MM.1S (cell line): ENCODE measurements at regions not wholly inside any gene's neighbourhood (a gene's known extent, or its start where the extent isn't known, plus 50 kb on each side); places are given as distances from the start of the nearest gene placed in this dataset.
A peak's percentile ranks its signal among the peaks of the same experiment; 100 is the strongest.

Experiments
- DNase-seq: peaks from one replicate; pipeline ENCODE4 v3.0.0-alpha.2; 2015
- H2AFZ ChIP-seq: fragments of 300-600 bp; sonication (generic); 2 replicates; pipeline ENCODE4 v1.6.0; 2016; ENCODE audit warnings: antibody characterized with exemption, low read length
- H3F3A ChIP-seq: fragments of 300-600 bp; sonication (generic); 2 replicates; pipeline ENCODE4 v1.6.1; 2016; ENCODE audit warnings: mild to moderate bottlenecking, antibody characterized with exemption, low read length, moderate library complexity, mixed read lengths; ENCODE audit not compliant: insufficient read depth
- H3K27ac ChIP-seq: fragments of 300-600 bp; sonication (generic); 2 replicates; pipeline ENCODE4 v1.5.1; 2016; ENCODE audit warnings: mild to moderate bottlenecking, low read length
- H3K27me3 ChIP-seq: fragments of 300-600 bp; sonication (generic); replicated peaks from 2 replicates; pipeline ENCODE4 v1.6.0; 2016; ENCODE audit warnings: low read length; ENCODE audit not compliant: insufficient read depth
- H3K36me3 ChIP-seq: fragments of 300-600 bp; sonication (generic); replicated peaks from 2 replicates; pipeline ENCODE4 v1.6.1; 2016; ENCODE audit warnings: mild to moderate bottlenecking, low read length, mixed read lengths; ENCODE audit not compliant: insufficient read depth
- H3K4me1 ChIP-seq: fragments of 300-600 bp; sonication (generic); 2 replicates; pipeline ENCODE4 v1.6.1; 2016; ENCODE audit warnings: low read length, mixed read lengths
- H3K4me2 ChIP-seq: fragments of 300-600 bp; sonication (generic); 2 replicates; pipeline ENCODE4 v1.6.0; 2016; ENCODE audit warnings: low read depth, low read length
- H3K4me3 ChIP-seq: fragments of 300-600 bp; sonication (generic); 2 replicates; pipeline ENCODE4 v1.5.1; 2016; ENCODE audit warnings: low read length, mixed read lengths
- H3K79me2 ChIP-seq: fragments of 300-600 bp; sonication (generic); 2 replicates; pipeline ENCODE4 v1.6.1; 2016; ENCODE audit warnings: mixed run types, low read length, mixed read lengths
- H3K9ac ChIP-seq: fragments of 300-600 bp; sonication (generic); 2 replicates; pipeline ENCODE4 v1.6.1; 2016; ENCODE audit warnings: low read length, mixed read lengths
- H3K9me2 ChIP-seq: fragments of 300-600 bp; sonication (generic); replicated peaks from 2 replicates; pipeline ENCODE4 v1.6.1; 2016; ENCODE audit warnings: mild to moderate bottlenecking, low read length, mixed read lengths; ENCODE audit not compliant: insufficient read depth
- H3K9me3 ChIP-seq: fragments of 300-600 bp; sonication (generic); replicated peaks from 2 replicates; pipeline ENCODE4 v1.6.1; 2016; ENCODE audit warnings: mild to moderate bottlenecking, low read length, mixed read lengths; ENCODE audit not compliant: insufficient read depth
- H4K20me1 ChIP-seq: fragments of 300-600 bp; sonication (generic); 2 replicates; pipeline ENCODE4 v1.6.1; 2016; ENCODE audit warnings: mild to moderate bottlenecking, low read length, moderate library complexity, mixed read lengths; ENCODE audit not compliant: insufficient read depth
- CTCF ChIP-seq: fragments of 300-600 bp; sonication (generic); IDR thresholded peaks from 2 replicates; pipeline ENCODE4 v1.5.1; 2016; ENCODE audit warnings: antibody characterized with exemption, low read length, mixed read lengths
- EZH2 ChIP-seq: fragments of 300-600 bp; sonication (generic); optimal IDR thresholded peaks from 2 replicates; pipeline ENCODE3; 2017; ENCODE audit warnings: low read depth, mild to moderate bottlenecking, antibody characterized with exemption, low read length, mixed read lengths
- EZH2phosphoT487 ChIP-seq: fragments of 300-600 bp; sonication (generic); IDR thresholded peaks from 2 replicates; pipeline ENCODE4 v1.6.1; 2018; ENCODE audit warnings: antibody characterized with exemption, low read length

- Histone ChIP-seq H2AFZ (no peak overlapping the region), H3K4me2 (peak overlapping the region; percentile 13; the same call in 1 of the 2 replicates), H3K9me2 (no peaks in the 10 kb centered on the region), H3K27me3 (no peaks in the 10 kb centered on the region), H4K20me1 (no peaks in the 10 kb centered on the region), H3K36me3 (no peaks in the 10 kb centered on the region), H3K4me3 (no peak overlapping the region), H3K9me3 (no peaks in the 10 kb centered on the region), H3K79me2 (no peaks in the 10 kb centered on the region), H3K9ac (0 out of 2 replicates have a peak overlapping the region, but pooled peaks have one; percentile 4), H3K27ac (no peak overlapping the region; the same call in 1 of the 2 replicates), H3F3A (peaks cover 33% of the 10 kb centered on the region), H3K4me1 (peaks cover 59% of the 10 kb centered on the region)
- TF ChIP-seq EZH2phosphoT487 (no peak), EZH2 (no peak)
- no peak for DNase-seq
Measured at GRCh38 chrX:6734844-6735634, 200.1 kb upstream of the VCX3A start.

- Histone ChIP-seq H3K9me3 (no peaks in the 10 kb centered on the region), H3K9ac (no peak overlapping the region), H2AFZ (no peak overlapping the region), H3K27ac (peak overlapping the region; percentile 32; the same call in 1 of the 2 replicates), H3K36me3 (no peaks in the 10 kb centered on the region), H3K79me2 (no peaks in the 10 kb centered on the region), H3K4me1 (peaks cover 36% of the 10 kb centered on the region), H3K9me2 (no peaks in the 10 kb centered on the region), H3K27me3 (no peaks in the 10 kb centered on the region), H3K4me3 (no peak overlapping the region), H3K4me2 (peak overlapping the region; percentile 11; the same call in 1 of the 2 replicates), H4K20me1 (no peaks in the 10 kb centered on the region), H3F3A (peaks cover 7% of the 10 kb centered on the region; the same call in 1 of the 2 replicates)
- no peak for TF ChIP-seq EZH2
- TF ChIP-seq EZH2phosphoT487, result no peak
- no peak for TF ChIP-seq CTCF
- DNase-seq, result peak; percentile 52
Measured at GRCh38 chrX:6732101-6732500, 197.2 kb upstream of the VCX3A start.

- Histone ChIP-seq H3K79me2 (no peaks in the 10 kb centered on the region), H3K9me2 (no peaks in the 10 kb centered on the region), H3F3A (no peaks in the 10 kb centered on the region; the same call in 1 of the 2 replicates), H4K20me1 (no peaks in the 10 kb centered on the region), H3K4me1 (peaks cover 12% of the 10 kb centered on the region), H3K4me3 (no peak overlapping the region), H3K9me3 (no peaks in the 10 kb centered on the region), H2AFZ (no peak overlapping the region), H3K4me2 (no peak overlapping the region), H3K27me3 (no peaks in the 10 kb centered on the region), H3K36me3 (no peaks in the 10 kb centered on the region), H3K9ac (no peak overlapping the region), H3K27ac (no peak overlapping the region)
- no peak for DNase-seq
- TF ChIP-seq EZH2 (no peak), EZH2phosphoT487 (no peak), CTCF (no peak)
Measured at GRCh38 chrX:6729626-6730025, 194.7 kb upstream of the VCX3A start.
